CD4-positive, alpha-beta memory T cell (primary cell): ENCODE measurements at regions not wholly inside any gene's neighbourhood (a gene's known extent, or its start where the extent isn't known, plus 50 kb on each side); places are given as distances from the start of the nearest gene placed in this dataset.

Experiments
- CTCF ChIA-PET: fragments of 350-600 bp; sonication (Branson Sonifier 250); formaldehyde crosslinking; loops from one replicate; lab custom pipeline; 2021; ENCODE audit warnings: inconsistent platforms; ENCODE audit not compliant: partially characterized antibody; lab: Charles Lee
- POLR2A ChIA-PET: fragments of 350-600 bp; sonication (Branson Sonifier 250); formaldehyde crosslinking; loops from one replicate; lab custom pipeline; 2021; ENCODE audit not compliant: partially characterized antibody; lab: Charles Lee
- DNase-seq, 5 donors: peaks; one replicate each; pipeline versions ENCODE4 v3.0.0 to v3.0.0-alpha.2; 2020 to 2022; ENCODE audit warnings: mixed read lengths in 1 of 5
- H3K27ac ChIP-seq: one replicate; pipeline ENCODE4 v1.7.0; 2013; ENCODE audit warnings: low read depth, low read length
- H3K27me3 ChIP-seq: 2 replicates; pipeline ENCODE4 v1.7.0; 2013; ENCODE audit warnings: mild to moderate bottlenecking, low read length, moderate library complexity; ENCODE audit not compliant: insufficient read depth
- H3K36me3 ChIP-seq: 2 replicates; pipeline ENCODE4 v1.7.0; 2013; ENCODE audit warnings: mild to moderate bottlenecking, low read length, moderate library complexity; ENCODE audit not compliant: insufficient read depth
- H3K4me1 ChIP-seq: 2 replicates; pipeline ENCODE4 v1.7.0; 2013; ENCODE audit warnings: mild to moderate bottlenecking, low read length, moderate library complexity; ENCODE audit not compliant: insufficient read depth
- H3K4me3 ChIP-seq, 2 donors: one replicate each; pipeline ENCODE4 v1.7.0; 2013; ENCODE audit warnings: low read length in 2 of 2, mild to moderate bottlenecking in 1 of 2
- H3K9me3 ChIP-seq, 2 donors: one replicate each; pipeline ENCODE4 v1.7.0; 2013; ENCODE audit warnings: low read length in 2 of 2, control low read depth in 1 of 2; ENCODE audit not compliant: control insufficient read depth in 1 of 2
- H3K27ac Mint-ChIP-seq, 7 donors: one replicate each; pipeline ENCODE4 v1.8.0; 2020 to 2021; ENCODE audit warnings: mixed read lengths in 7 of 7, mild to moderate bottlenecking in 6 of 7, inconsistent platforms in 3 of 7, moderate library complexity in 3 of 7
- H3K27me3 Mint-ChIP-seq, 2 donors: one replicate each; pipeline ENCODE4 v1.8.0; 2020 to 2021; ENCODE audit warnings: mixed read lengths in 2 of 2
- H3K36me3 Mint-ChIP-seq, 2 donors: one replicate each; pipeline ENCODE4 v1.8.0; 2020 to 2021; ENCODE audit warnings: mixed read lengths in 2 of 2, inconsistent platforms in 1 of 2, mild to moderate bottlenecking in 1 of 2
- H3K4me1 Mint-ChIP-seq, 4 donors: one replicate each; pipeline ENCODE4 v1.8.0; 2020 to 2021; ENCODE audit warnings: mixed read lengths in 4 of 4, mild to moderate bottlenecking in 1 of 4
- H3K4me3 Mint-ChIP-seq, 8 donors: one replicate each; pipeline ENCODE4 v1.8.0; 2020 to 2021; ENCODE audit warnings: mixed read lengths in 8 of 8, mild to moderate bottlenecking in 7 of 8, moderate library complexity in 6 of 8, inconsistent platforms in 3 of 8
- H3K9me3 Mint-ChIP-seq, 8 donors: one replicate each; pipeline ENCODE4 v1.8.0; 2020 to 2021; ENCODE audit warnings: mixed read lengths in 8 of 8, mild to moderate bottlenecking in 5 of 8, inconsistent platforms in 3 of 8, moderate library complexity in 1 of 8
- intact Hi-C: fragments of 100-400 bp; cut with micrococcal nuclease; formaldehyde crosslinking; loops from one replicate; pipeline ENCODE4 v1.15.1; 2023

GRCh38 chr10:90149563-90149962 is 448.2 kb downstream of the KIF20B start:
- Histone ChIP-seq H3K4me3 (no peak overlapping the region), H3K9me3 (no peaks in the 10 kb centered on the region), H3K27me3 (no peaks in the 10 kb centered on the region), H3K27ac (no peak overlapping the region), H3K36me3 (no peaks in the 10 kb centered on the region), H3K4me1 (no peaks in the 10 kb centered on the region)
- no peak overlapping the region for H3K4me3 Mint-ChIP-seq
- DNase-seq, result no peak
- H3K27me3 Mint-ChIP-seq, result no peaks in the 10 kb centered on the region
- intact Hi-C loops, result no loop called here
- H3K27ac Mint-ChIP-seq, result no peak overlapping the region
- no peaks in the 10 kb centered on the region for H3K4me1 Mint-ChIP-seq
- ChIA-PET CTCF (no interaction called here), POLR2A (no interaction called here)
- H3K36me3 Mint-ChIP-seq, result no peaks in the 10 kb centered on the region
- no peaks in the 10 kb centered on the region for H3K9me3 Mint-ChIP-seq

DNA sequence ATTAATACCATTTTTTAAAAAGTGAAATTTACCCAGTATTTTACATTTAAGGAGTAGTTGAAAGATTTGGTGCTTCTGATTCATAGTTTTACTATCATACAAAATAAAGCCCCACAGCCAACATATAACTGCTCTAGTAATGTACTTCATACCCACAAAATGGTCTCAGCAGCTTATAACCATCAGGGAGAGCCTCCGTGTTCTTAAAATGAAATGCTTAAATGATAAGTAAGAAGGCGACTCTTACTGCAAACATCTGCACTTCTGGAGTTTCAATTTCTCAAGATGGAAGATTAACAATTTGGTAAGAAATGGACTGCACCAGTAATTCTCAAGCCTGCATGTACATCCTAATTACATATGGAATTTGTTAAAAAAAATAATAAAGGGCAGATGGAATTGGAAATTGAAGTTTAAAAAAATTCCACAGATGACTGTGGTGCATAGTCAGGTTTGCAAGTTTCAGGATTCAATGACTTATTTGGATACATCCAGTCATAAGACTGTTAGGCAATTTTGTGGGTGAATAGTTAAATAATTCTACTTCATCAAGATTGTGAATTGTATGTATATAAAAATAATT is 461.0 kb downstream of the KIF20B start:
- Histone ChIP-seq H3K27ac (no peak overlapping the region), H3K27me3 (no peaks in the 10 kb centered on the region), H3K4me3 (no peak overlapping the region), H3K9me3 (no peaks in the 10 kb centered on the region), H3K36me3 (no peaks in the 10 kb centered on the region), H3K4me1 (no peaks in the 10 kb centered on the region)
- peaks cover 0 to 6% (median 0%) of the 10 kb centered on the region in 8 donors for H3K9me3 Mint-ChIP-seq
- no peaks in the 10 kb centered on the region for H3K36me3 Mint-ChIP-seq
- H3K4me1 Mint-ChIP-seq, result no peaks in the 10 kb centered on the region
- no peak for DNase-seq
- CTCF ChIA-PET, result no interaction called here
- no peak overlapping the region for H3K27ac Mint-ChIP-seq
- no peaks in the 10 kb centered on the region for H3K27me3 Mint-ChIP-seq
- intact Hi-C loops, result no loop called here
- H3K4me3 Mint-ChIP-seq, result no peak overlapping the region
- POLR2A ChIA-PET, result no interaction called here

- intact Hi-C loops, result no loop called here
- Histone ChIP-seq H3K36me3 (no peaks in the 10 kb centered on the region), H3K9me3 (no peaks in the 10 kb centered on the region), H3K27me3 (no peaks in the 10 kb centered on the region), H3K4me1 (no peaks in the 10 kb centered on the region), H3K4me3 (no peak overlapping the region), H3K27ac (no peak overlapping the region)
- DNase-seq, result no peak
- peaks cover 0 to 6% (median 2%) of the 10 kb centered on the region in 8 donors for H3K9me3 Mint-ChIP-seq
- ChIA-PET CTCF (no interaction called here), POLR2A (no interaction called here)
- H3K4me3 Mint-ChIP-seq, result no peak overlapping the region
- H3K27me3 Mint-ChIP-seq, result no peaks in the 10 kb centered on the region
- H3K27ac Mint-ChIP-seq, result no peak overlapping the region
- no peaks in the 10 kb centered on the region for H3K36me3 Mint-ChIP-seq
- H3K4me1 Mint-ChIP-seq, result no peaks in the 10 kb centered on the region
Measured at GRCh38 chr10:90167174-90168064, 466.0 kb downstream of the KIF20B start.

- intact Hi-C loops, result no loop called here
- ChIA-PET POLR2A (no interaction called here), CTCF (no interaction called here)
- H3K4me1 ChIP-seq, result no peaks in the 10 kb centered on the region
- Mint-ChIP-seq H3K4me1 (no peaks in the 10 kb centered on the region), H3K27me3 (no peaks in the 10 kb centered on the region), H3K9me3 (peaks cover 0 to 6% (median 2%) of the 10 kb centered on the region in 8 donors), H3K36me3 (no peaks in the 10 kb centered on the region), H3K4me3 (no peak overlapping the region), H3K27ac (no peak overlapping the region)
- no peaks in the 10 kb centered on the region for H3K9me3 ChIP-seq
- H3K36me3 ChIP-seq, result no peaks in the 10 kb centered on the region
- H3K27me3 ChIP-seq, result no peaks in the 10 kb centered on the region
- H3K4me3 ChIP-seq, result no peak overlapping the region
- no peak overlapping the region for H3K27ac ChIP-seq
- no peak for DNase-seq
Measured at GRCh38 chr10:90168244-90168643, 466.9 kb downstream of the KIF20B start.

DNA sequence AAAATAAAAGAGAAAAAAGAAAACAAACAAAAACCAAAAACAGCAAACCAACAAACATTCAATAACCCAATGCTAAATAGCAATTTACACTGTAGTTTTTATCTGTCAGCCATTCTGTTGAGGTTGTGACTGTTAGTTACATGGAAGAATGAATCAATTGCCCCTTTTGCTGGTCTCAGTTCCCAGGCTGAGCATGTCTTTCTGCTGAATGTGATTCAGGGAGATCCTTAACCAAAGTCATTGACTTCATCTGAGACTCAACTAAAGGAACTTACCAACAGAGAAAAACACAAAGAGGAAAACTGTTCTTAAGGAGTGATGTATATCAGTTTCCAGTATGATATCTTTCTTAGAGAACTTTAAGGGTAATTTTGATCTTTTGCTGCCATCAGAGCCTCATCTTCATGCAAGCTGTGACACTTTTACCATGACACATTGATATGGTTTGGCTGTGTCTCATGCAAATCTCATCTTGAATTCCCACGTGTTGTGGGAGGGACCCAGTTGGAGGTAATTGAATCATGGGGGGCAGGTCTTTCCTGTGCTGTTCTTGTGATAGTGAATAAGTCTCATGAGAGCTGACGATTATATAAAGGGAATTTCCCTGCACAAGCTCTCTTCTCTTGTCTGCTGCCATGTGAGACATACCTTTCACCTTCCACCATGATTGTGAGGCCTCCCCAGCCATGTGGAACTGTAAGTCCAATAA is 469.8 kb downstream of the KIF20B start:
- CTCF ChIA-PET, result no interaction called here
- no peak for DNase-seq
- Histone ChIP-seq H3K27me3 (no peaks in the 10 kb centered on the region), H3K36me3 (no peaks in the 10 kb centered on the region), H3K27ac (no peak overlapping the region), H3K4me1 (no peaks in the 10 kb centered on the region), H3K9me3 (no peaks in the 10 kb centered on the region), H3K4me3 (no peak overlapping the region)
- POLR2A ChIA-PET, result no interaction called here
- Mint-ChIP-seq H3K27ac (no peak overlapping the region), H3K4me1 (no peaks in the 10 kb centered on the region), H3K4me3 (no peak overlapping the region), H3K36me3 (no peaks in the 10 kb centered on the region), H3K27me3 (no peaks in the 10 kb centered on the region), H3K9me3 (peaks cover 0 to 8% (median 3%) of the 10 kb centered on the region in 8 donors)
- intact Hi-C loops, result no loop called here

DNA sequence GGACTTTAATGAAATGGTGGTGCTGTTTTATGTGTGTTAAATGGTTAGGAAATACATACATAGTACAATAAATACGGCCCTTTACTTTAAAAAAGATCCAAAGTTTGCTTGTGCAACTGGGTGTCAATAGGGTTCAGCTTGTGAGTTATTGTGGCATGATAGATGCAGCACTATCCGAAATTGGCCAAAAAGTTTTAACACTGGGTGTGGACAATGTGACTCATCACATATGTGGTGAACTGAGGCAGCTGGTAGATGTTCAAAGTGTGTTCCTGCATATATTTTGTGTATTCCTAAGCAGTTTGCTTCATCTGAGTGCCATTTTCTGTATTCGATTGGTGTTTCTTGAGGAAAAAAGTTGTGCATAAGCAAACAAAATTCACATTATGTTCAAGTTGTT is 473.1 kb downstream of the KIF20B start:
- intact Hi-C loops, result no loop called here

GRCh38 chr10:90175161-90175681 is 473.8 kb downstream of the KIF20B start:
- Mint-ChIP-seq H3K27ac (no peak overlapping the region), H3K27me3 (no peaks in the 10 kb centered on the region), H3K4me3 (no peak overlapping the region), H3K36me3 (no peaks in the 10 kb centered on the region), H3K9me3 (peaks cover 0 to 8% (median 4%) of the 10 kb centered on the region in 8 donors), H3K4me1 (no peaks in the 10 kb centered on the region)
- Histone ChIP-seq H3K4me1 (no peaks in the 10 kb centered on the region), H3K4me3 (no peak overlapping the region), H3K27me3 (no peaks in the 10 kb centered on the region), H3K27ac (no peak overlapping the region), H3K9me3 (no peaks in the 10 kb centered on the region), H3K36me3 (no peaks in the 10 kb centered on the region)
- intact Hi-C loops, result no loop called here
- CTCF ChIA-PET, result no interaction called here
- DNase-seq, result no peak
- POLR2A ChIA-PET, result no interaction called here

More for the DNA sequence above, 473.1 kb downstream of the KIF20B start:
- POLR2A ChIA-PET, result no interaction called here
- Histone ChIP-seq H3K27ac (no peak overlapping the region), H3K27me3 (no peaks in the 10 kb centered on the region), H3K36me3 (no peaks in the 10 kb centered on the region), H3K4me3 (no peak overlapping the region), H3K9me3 (no peaks in the 10 kb centered on the region), H3K4me1 (no peaks in the 10 kb centered on the region)
- no peaks in the 10 kb centered on the region for H3K4me1 Mint-ChIP-seq
- peaks cover 0 to 8% (median 4%) of the 10 kb centered on the region in 8 donors for H3K9me3 Mint-ChIP-seq
- H3K36me3 Mint-ChIP-seq, result no peaks in the 10 kb centered on the region
- no peaks in the 10 kb centered on the region for H3K27me3 Mint-ChIP-seq
- H3K4me3 Mint-ChIP-seq, result no peak overlapping the region
- DNase-seq, result no peak
- CTCF ChIA-PET, result no interaction called here
- no peak overlapping the region for H3K27ac Mint-ChIP-seq
